HepG2 (cell line): ENCODE measurements at regions not wholly inside any gene's neighbourhood (a gene's known extent, or its start where the extent isn't known, plus 50 kb on each side); places are given as distances from the start of the nearest gene placed in this dataset.

Experiments used
- ATAC-seq: fragments of 200-7000 bp; cut with Tn5 transposase; 3 replicates; pipeline ENCODE4 v1.9.1; 2020; ENCODE audit warnings: mild to moderate bottlenecking, moderate library complexity
- BruUV-seq: library from RNA; stranded (reverse); fragments of 400-500 nt; replicated peaks from 2 replicates; lab custom pipeline; 2021; lab: Mats Ljungman, UMichigan
- CTCF ChIA-PET: fragments of 300-600 bp; formaldehyde crosslinking; extraction: SDS; loops from one replicate; lab custom pipeline; 2021; ENCODE audit warnings: low total read pairs, inconsistent platforms, low intra/inter-chr PET ratio; lab: Yijun Ruan, JAX
- POLR2A ChIA-PET: fragments of 350-600 bp; sonication (Branson Sonifier 250); formaldehyde crosslinking; loops from one replicate; lab custom pipeline; 2020; ENCODE audit warnings: antibody characterized with exemption, inconsistent platforms; lab: Yijun Ruan, JAX
- DNase-seq: peaks from one replicate; pipeline ENCODE4 v3.0.0-alpha.2; 2015; ENCODE audit warnings: low spot score
- FAIRE-seq: peaks from 3 replicates; lab custom pipeline; 2011; peaks lifted over from hg19 to GRCh38; lab: Jason Lieb, UNC
- H2AFZ ChIP-seq: one replicate; pipeline ENCODE4 v1.6.1; 2011; ENCODE audit warnings: low read length, inconsistent platforms
- H3K27ac ChIP-seq: fragments of 300-600 bp; 3 replicates; pipeline ENCODE4 v1.8.0; 2011; ENCODE audit warnings: mixed run types, mild to moderate bottlenecking, mixed read lengths, low read length, inconsistent platforms; ENCODE audit not compliant: insufficient read depth; ENCODE audit errors: extremely low read length
- H3K27me3 ChIP-seq, 2 experiments: fragments of 200-600 bp in 1 of 2; 2 replicates in 1 of 2; 3 replicates in 1 of 2; pipeline versions ENCODE4 v1.6.0 to v1.8.0; 2011; ENCODE audit warnings: low read length in 2 of 2, mild to moderate bottlenecking in 2 of 2, moderate library complexity in 2 of 2, inconsistent platforms in 1 of 2; ENCODE audit not compliant: insufficient read depth in 2 of 2, control insufficient read depth in 1 of 2
- H3K36me3 ChIP-seq, 2 experiments: fragments of 200-600 bp in 1 of 2; replicated peaks in 1 of 2; 2 replicates in 1 of 2; 3 replicates in 1 of 2; pipeline versions ENCODE4 v1.5.1 to v1.8.0; 2011; ENCODE audit warnings: low read length in 2 of 2, inconsistent platforms in 1 of 2; ENCODE audit not compliant: insufficient read depth in 2 of 2, control insufficient read depth in 1 of 2
- H3K4me1 ChIP-seq: 2 replicates; pipeline ENCODE4 v1.5.1; 2012; ENCODE audit warnings: low read length, inconsistent platforms; ENCODE audit not compliant: insufficient read depth
- H3K4me2 ChIP-seq: 2 replicates; pipeline ENCODE4 v1.6.0; 2011; ENCODE audit warnings: low read depth, low read length, inconsistent platforms
- H3K4me3 ChIP-seq, 3 experiments: fragments of 200-600 bp in 1 of 3; sonication (generic), shearing (Covaris generic) in 1 of 3; replicated peaks in 1 of 3; 2 replicates each; pipeline ENCODE4 v1.5.1; 2011 to 2016; ENCODE audit warnings: low read length in 3 of 3, inconsistent platforms in 2 of 3, low read depth in 2 of 3, mild to moderate bottlenecking in 2 of 3, control low read depth in 1 of 3, mixed read lengths in 1 of 3; ENCODE audit not compliant: insufficient read depth in 1 of 3
- H3K79me2 ChIP-seq: one replicate; pipeline ENCODE4 v1.6.1; 2011; ENCODE audit warnings: low read length, inconsistent platforms; ENCODE audit not compliant: insufficient read depth
- H3K9ac ChIP-seq: 2 replicates; pipeline ENCODE4 v1.6.0; 2011; ENCODE audit warnings: mild to moderate bottlenecking, low read depth, low read length, inconsistent platforms; ENCODE audit not compliant: insufficient read depth
- H3K9me3 ChIP-seq: 2 replicates; pipeline ENCODE4 v1.5.1; 2012; ENCODE audit warnings: mild to moderate bottlenecking, low read length
- H4K20me1 ChIP-seq: 2 replicates; pipeline ENCODE4 v1.6.0; 2011; ENCODE audit warnings: inconsistent platforms, mild to moderate bottlenecking, low read length, moderate library complexity; ENCODE audit not compliant: insufficient read depth
- AHDC1 ChIP-seq: sonication (generic); formaldehyde crosslinking; IDR thresholded peaks from 2 replicates; pipeline ENCODE4 v1.5.1; 2020; ENCODE audit warnings: mild to moderate bottlenecking, missing genetic modification reagents, borderline replicate concordance
- ATF3 ChIP-seq: sonication (generic); formaldehyde crosslinking; IDR thresholded peaks from 2 replicates; pipeline ENCODE4 v1.4.0; 2020; ENCODE audit warnings: missing genetic modification reagents
- CC2D1A ChIP-seq: sonication (generic); formaldehyde crosslinking; IDR thresholded peaks from 2 replicates; pipeline ENCODE4 v1.8.1; 2023; ENCODE audit warnings: mild to moderate bottlenecking, missing genetic modification reagents
- DZIP1 ChIP-seq: sonication (generic); formaldehyde crosslinking; IDR thresholded peaks from 2 replicates; pipeline ENCODE4 v1.5.0; 2020; ENCODE audit warnings: mild to moderate bottlenecking, missing genetic modification reagents
- GABPB1 ChIP-seq: IDR thresholded peaks from 2 replicates; pipeline ENCODE4 v1.6.1; 2016; ENCODE audit warnings: mild to moderate bottlenecking, missing genetic modification reagents, moderate library complexity, missing compliant biosample characterization
- NR2F1 ChIP-seq, 2 experiments: fragments of 450-650 bp in 1 of 2; formaldehyde crosslinking in 1 of 2; IDR thresholded peaks; 2 replicates each; pipeline versions ENCODE4 v1.5.0 to v1.6.1; 2016 to 2020; ENCODE audit warnings: mild to moderate bottlenecking in 1 of 2, missing compliant biosample characterization in 1 of 2, missing genetic modification reagents in 1 of 2, moderate library complexity in 1 of 2
- RFX1 ChIP-seq: fragments of 450-650 bp; IDR thresholded peaks from 2 replicates; pipeline ENCODE4 v1.6.1; 2017
- STAT5B ChIP-seq: sonication (generic); formaldehyde crosslinking; IDR thresholded peaks from 2 replicates; pipeline ENCODE4 v1.4.0; 2020; ENCODE audit warnings: missing genetic modification reagents
- ZNF441 ChIP-seq: sonication (generic); formaldehyde crosslinking; IDR thresholded peaks from 2 replicates; pipeline ENCODE4 v1.7.0; 2021; ENCODE audit warnings: missing genetic modification reagents, borderline replicate concordance
- ZNF746 ChIP-seq: sonication (generic); formaldehyde crosslinking; IDR thresholded peaks from 2 replicates; pipeline ENCODE4 v1.8.0; 2022; ENCODE audit warnings: mild to moderate bottlenecking, missing genetic modification reagents
- WGBS: methylation state at CpG from one replicate; pipeline ENCODE4 v1.1.6; 2017; ENCODE audit warnings: low lambda C conversion rate; 5-methylcytosine and 5-hydroxymethylcytosine counted together
- in situ Hi-C: cut with HindIII; loops from 2 replicates; pipeline ENCODE4 v1.10.0; 2017; ENCODE audit warnings: low pct_unique_long_range_greater_than_20kb; ENCODE audit not compliant: extremely low pct_ligation_motif_present
- intact Hi-C: fragments of 100-400 bp; cut with micrococcal nuclease; formaldehyde crosslinking; loops from one replicate; pipeline ENCODE4 v1.10.0; 2022; ENCODE audit not compliant: unreplicated experiment

GRCh38 chr9:79490657-79491248 lies 81.0 kb upstream of the TLE4 start:
- Histone ChIP-seq H3K4me1 (peaks cover 14% of the 10 kb centered on the region), H3K36me3 (no peaks in the 10 kb centered on the region), H3K79me2 (no peaks in the 10 kb centered on the region), H3K27me3 (peaks cover 0 to 4% of the 10 kb centered on the region in 2 experiments; a peak in 1 of 5 replicates), H3K27ac (no peak overlapping the region), H2AFZ (no peak overlapping the region), H3K9me3 (peaks cover 7% of the 10 kb centered on the region), H4K20me1 (0 out of 2 replicates have a peak, but pooled peaks cover 3% of the 10 kb centered on the region), H3K9ac (no peak overlapping the region), H3K4me2 (no peak overlapping the region), H3K4me3 (no peak overlapping the region)
- DNase-seq (no peak), FAIRE-seq (no peak), ATAC-seq (no peak)
- POLR2A ChIA-PET = no interaction called here
- in situ Hi-C loops = no loop called here
- TF ChIP-seq DZIP1 (CRISPR knock-in tag) = no peak
- TF ChIP-seq ZNF441 (CRISPR knock-in tag) = no peak
- TF ChIP-seq GABPB1 = no peak
- no peak for TF ChIP-seq ATF3 (CRISPR knock-in tag)
- no peak for TF ChIP-seq AHDC1 (CRISPR knock-in tag)
- no peak for TF ChIP-seq CC2D1A (CRISPR knock-in tag)
- no peak for TF ChIP-seq RFX1
- no peak for TF ChIP-seq STAT5B (CRISPR knock-in tag)
- no peak for TF ChIP-seq NR2F1 (CRISPR knock-in tag; IDR thresholded peaks at IDR 0.05)
- no peak for TF ChIP-seq ZNF746
- intact Hi-C loops = no loop called here
- 18% methylated on average over 3 of the region's 3 CpGs for whole genome bisulfite sequencing
- CTCF ChIA-PET = no interaction called here
- BruUV-seq = no TSS peak
